HCT116 (cell line): ENCODE measurements at regions not wholly inside any gene's neighbourhood (a gene's known extent, or its start where the extent isn't known, plus 50 kb on each side); places are given as distances from the start of the nearest gene placed in this dataset.

ENCODE experiments used
- ATAC-seq: fragments of 200-7000 bp; cut with Tn5 transposase; 2 replicates; pipeline ENCODE4 v1.9.1; 2020; ENCODE audit warnings: mild to moderate bottlenecking, moderate library complexity
- BruUV-seq: library from RNA; stranded (reverse); fragments of 400-500 nt; replicated peaks from 2 replicates; lab custom pipeline; 2021; lab: Mats Ljungman, UMichigan
- CTCF ChIA-PET: fragments of 300-600 bp; sonication (Branson Sonifier 250); formaldehyde crosslinking; loops from one replicate; lab custom pipeline; 2021; ENCODE audit warnings: antibody characterized with exemption; lab: Charles Lee
- POLR2A ChIA-PET: fragments of 300-600, 350-600 bp; sonication (Branson Sonifier 250); formaldehyde crosslinking; loops from one replicate; lab custom pipeline; 2021; ENCODE audit warnings: antibody characterized with exemption; lab: Charles Lee
- RAD21 ChIA-PET, 2 experiments: fragments of 300-600 bp; sonication (Branson Sonifier 250); formaldehyde crosslinking; loops; one replicate each; lab custom pipeline; 2023; ENCODE audit warnings: low total read pairs in 2 of 2; ENCODE audit not compliant: uncharacterized antibody in 2 of 2, unreplicated experiment in 2 of 2, low non-redundant PET in 1 of 2; lab: Charles Lee
- DNase-seq: peaks from one replicate; pipeline ENCODE4 v3.0.0-alpha.2; 2010; ENCODE audit warnings: low read depth, low spot score
- H2AFZ ChIP-seq: fragments of 200-600 bp; shearing (Covaris generic), sonication (generic); 2 replicates; pipeline ENCODE4 v1.6.1; 2017; ENCODE audit warnings: low read depth, mixed run types, mixed read lengths, antibody characterized with exemption, low read length; ENCODE audit not compliant: poor library complexity, severe bottlenecking
- H3K27ac ChIP-seq: 2 replicates; pipeline ENCODE4 v1.5.1; 2012; ENCODE audit warnings: low read depth, low read length
- H3K27me3 ChIP-seq: fragments of 200-600 bp; sonication (generic); 2 replicates; pipeline ENCODE4 v1.6.1; 2016; ENCODE audit warnings: mixed run types, low read length, mixed read lengths; ENCODE audit not compliant: insufficient read depth
- H3K36me3 ChIP-seq, 2 experiments: fragments of 200-500 bp in 1 of 2; fragments of 200-600 bp in 1 of 2; sonication (Bioruptor generic) in 1 of 2; sonication (generic) in 1 of 2; 2 replicates each; pipeline versions ENCODE4 v1.5.1 to v1.6.1; 2014 to 2016; ENCODE audit warnings: low read length in 2 of 2, inconsistent platforms in 1 of 2, mixed read lengths in 1 of 2, mixed run types in 1 of 2; ENCODE audit not compliant: insufficient read depth in 2 of 2, control insufficient read depth in 1 of 2
- H3K4me1 ChIP-seq, 2 experiments: fragments of 200-600 bp in 1 of 2; sonication (generic) in 1 of 2; 2 replicates each; pipeline versions ENCODE4 v1.5.1 to v1.6.1; 2012 to 2017; ENCODE audit warnings: low read length in 2 of 2, inconsistent platforms in 1 of 2, mild to moderate bottlenecking in 1 of 2, mixed read lengths in 1 of 2, mixed run types in 1 of 2, moderate library complexity in 1 of 2; ENCODE audit not compliant: insufficient read depth in 2 of 2, control insufficient read depth in 1 of 2
- H3K4me2 ChIP-seq: fragments of 200-600 bp; sonication (generic); 2 replicates; pipeline ENCODE4 v1.6.1; 2017; ENCODE audit warnings: mixed run types, low read length, mixed read lengths
- H3K4me3 ChIP-seq, 2 experiments: fragments of 200-600 bp in 1 of 2; sonication (generic) in 1 of 2; replicated peaks in 1 of 2; 2 replicates each; pipeline ENCODE4 v1.5.1; 2011 to 2016; ENCODE audit warnings: low read length in 2 of 2, control low read depth in 1 of 2, low read depth in 1 of 2, mild to moderate bottlenecking in 1 of 2, mixed read lengths in 1 of 2, mixed run types in 1 of 2
- H3K79me2 ChIP-seq: fragments of 200-600 bp; sonication (generic); 2 replicates; pipeline ENCODE4 v1.6.1; 2017; ENCODE audit warnings: mild to moderate bottlenecking, mixed run types, low read length, moderate library complexity, mixed read lengths; ENCODE audit not compliant: insufficient read depth
- H3K9ac ChIP-seq: fragments of 200-600 bp; sonication (generic); 2 replicates; pipeline ENCODE4 v1.6.1; 2016; ENCODE audit warnings: low read length, mixed read lengths
- H3K9me2 ChIP-seq: fragments of 200-600 bp; sonication (generic), shearing (Covaris generic); 2 replicates; pipeline ENCODE4 v1.6.1; 2017; ENCODE audit warnings: mixed run types, mild to moderate bottlenecking, moderate library complexity; ENCODE audit not compliant: insufficient read depth
- H3K9me3 ChIP-seq, 2 experiments: fragments of 200-500 bp in 1 of 2; fragments of 200-600 bp in 1 of 2; sonication (Bioruptor generic) in 1 of 2; sonication (generic) in 1 of 2; 2 replicates each; pipeline ENCODE4 v1.6.1; 2014 to 2017; ENCODE audit warnings: low read length in 2 of 2, mixed read lengths in 2 of 2, inconsistent platforms in 1 of 2, low read depth in 1 of 2, mild to moderate bottlenecking in 1 of 2, mixed run types in 1 of 2, moderate library complexity in 1 of 2; ENCODE audit not compliant: control insufficient read depth in 1 of 2, insufficient read depth in 1 of 2
- H4K20me1 ChIP-seq: fragments of 200-600 bp; sonication (generic), shearing (Covaris generic); 2 replicates; pipeline ENCODE4 v1.6.1; 2017; ENCODE audit warnings: mixed run types, mild to moderate bottlenecking, moderate library complexity; ENCODE audit not compliant: insufficient read depth
- ATF3 ChIP-seq: IDR thresholded peaks from 2 replicates; pipeline ENCODE4 v1.6.1; 2012
- CBX3 ChIP-seq: IDR thresholded peaks from 2 replicates; pipeline ENCODE4 v1.6.1; 2012; ENCODE audit warnings: low read depth
- CEBPB ChIP-seq: IDR thresholded peaks from 2 replicates; pipeline ENCODE4 v1.6.1; 2012; ENCODE audit warnings: low read depth
- EGR1 ChIP-seq: IDR thresholded peaks from 2 replicates; pipeline ENCODE4 v1.6.1; 2012; ENCODE audit warnings: low read depth
- ELF1 ChIP-seq: IDR thresholded peaks from 2 replicates; pipeline ENCODE4 v1.6.1; 2012; ENCODE audit warnings: low read depth, borderline replicate concordance
- EZH2 ChIP-seq: fragments of 200-600 bp; sonication (generic); IDR thresholded peaks from 2 replicates; pipeline ENCODE4 v1.6.1; 2017; ENCODE audit warnings: antibody characterized with exemption, mixed run types
- EZH2phosphoT487 ChIP-seq: fragments of 200-600 bp; IDR thresholded peaks from 2 replicates; pipeline ENCODE4 v1.6.1; 2018; ENCODE audit warnings: antibody characterized with exemption, borderline replicate concordance
- FOSL1 ChIP-seq: IDR thresholded peaks from 2 replicates; pipeline ENCODE4 v1.6.1; 2012; ENCODE audit warnings: low read depth
- JUND ChIP-seq: IDR thresholded peaks from 2 replicates; pipeline ENCODE4 v1.6.1; 2012
- MAX ChIP-seq: IDR thresholded peaks from 2 replicates; pipeline ENCODE4 v1.6.1; 2012
- POLR2A ChIP-seq: IDR thresholded peaks from 2 replicates; pipeline ENCODE4 v1.7.0; 2011; ENCODE audit warnings: borderline replicate concordance; ENCODE audit not compliant: insufficient read depth, insufficient read length; ENCODE audit errors: extremely low read depth
- RAD21 ChIP-seq: IDR thresholded peaks from 2 replicates; pipeline ENCODE4 v1.6.1; 2012; ENCODE audit warnings: low read depth, mild to moderate bottlenecking
- REST ChIP-seq: IDR thresholded peaks from 2 replicates; pipeline ENCODE4 v1.6.1; 2012; ENCODE audit warnings: low read depth
- SIN3A ChIP-seq: IDR thresholded peaks from 2 replicates; pipeline ENCODE4 v1.6.1; 2012; ENCODE audit warnings: low read depth
- SP1 ChIP-seq: IDR thresholded peaks from 2 replicates; pipeline ENCODE4 v1.6.1; 2012; ENCODE audit warnings: low read depth
- TCF7L2 ChIP-seq: IDR thresholded peaks from 2 replicates; pipeline ENCODE4 v1.7.0; 2011; ENCODE audit warnings: borderline replicate concordance, inconsistent platforms; ENCODE audit not compliant: insufficient read depth, insufficient read length; ENCODE audit errors: extremely low read depth
- YY1 ChIP-seq: IDR thresholded peaks from 2 replicates; pipeline ENCODE4 v1.6.1; 2011; ENCODE audit warnings: low read length, low read depth, moderate library complexity, mild to moderate bottlenecking; ENCODE audit not compliant: insufficient replicate concordance; ENCODE audit errors: extremely low read depth
- ZBTB33 ChIP-seq: IDR thresholded peaks from 2 replicates; pipeline ENCODE4 v1.6.1; 2011; ENCODE audit warnings: mild to moderate bottlenecking, low read length, moderate library complexity; ENCODE audit not compliant: insufficient replicate concordance; ENCODE audit errors: extremely low read depth
- ZFX ChIP-seq: fragments of 450-650 bp; IDR thresholded peaks from 2 replicates; pipeline ENCODE4 v1.6.1; 2017
- ZNF274 ChIP-seq: fragments of 200-500 bp; sonication (Bioruptor generic); IDR thresholded peaks from 2 replicates; pipeline ENCODE4 v1.6.1; 2014; ENCODE audit warnings: mild to moderate bottlenecking, low read depth, low read length, inconsistent platforms
- intact Hi-C: fragments of 100-400 bp; cut with micrococcal nuclease; formaldehyde crosslinking; loops from 2 replicates; pipeline ENCODE4 v1.10.0; 2022

- Histone ChIP-seq H3K36me3 (no peaks in the 10 kb centered on the region), H3K27ac (no peak overlapping the region), H4K20me1 (no peaks in the 10 kb centered on the region), H3K4me2 (no peak overlapping the region), H3K9me2 (no peaks in the 10 kb centered on the region), H3K27me3 (no peaks in the 10 kb centered on the region), H3K4me3 (no peak overlapping the region), H3K4me1 (no peaks in the 10 kb centered on the region)
- RAD21 ChIA-PET, result no interaction called here
- no peak for TF ChIP-seq EGR1
- no peak for TF ChIP-seq EZH2
- no peak for TF ChIP-seq EZH2phosphoT487
- TF ChIP-seq ELF1, result no peak
- TF ChIP-seq FOSL1, result no peak
- no peak for TF ChIP-seq YY1
- TF ChIP-seq MAX, result no peak
- TF ChIP-seq JUND, result no peak
- no peak for TF ChIP-seq CEBPB
- no peak for TF ChIP-seq ATF3
- TF ChIP-seq CBX3, result no peak
- TF ChIP-seq RAD21, result no peak
- TF ChIP-seq REST, result no peak
- TF ChIP-seq ZFX, result no peak
- no peak for TF ChIP-seq SP1
- TF ChIP-seq SIN3A, result no peak
- no peak for TF ChIP-seq ZBTB33
- no peak for TF ChIP-seq POLR2A
- no peak for TF ChIP-seq TCF7L2
- no peak for TF ChIP-seq ZNF274
- TF ChIP-seq, all 23 proteins: peak for 0
- ChIA-PET POLR2A (no interaction called here), CTCF (no interaction called here)
- Histone ChIP-seq H3K9ac (no peak overlapping the region), H3K79me2 (no peaks in the 10 kb centered on the region), H2AFZ (no peak overlapping the region), H3K9me3 (no peaks in the 10 kb centered on the region)
- ATAC-seq (no peak), DNase-seq (no peak)
- BruUV-seq, result no TSS peak
- intact Hi-C loops, result no loop called here
Observed at GRCh38 chr1:68958958-68959357, 462.1 kb upstream of the DEPDC1 start.
